CD4-positive, alpha-beta memory T cell (primary cell): ENCODE measurements at regions not wholly inside any gene's neighbourhood (a gene's known extent, or its start where the extent isn't known, plus 50 kb on each side); places are given as distances from the start of the nearest gene placed in this dataset.
"Not testable (repeated sequence)": the region's sequence is repeated elsewhere in the genome, so short reads cannot be mapped to it uniquely, and the experiment has no call there.

ENCODE experiments used
- CTCF ChIA-PET: fragments of 350-600 bp; sonication (Branson Sonifier 250); formaldehyde crosslinking; loops from one replicate; lab custom pipeline; 2021; ENCODE audit warnings: inconsistent platforms; ENCODE audit not compliant: partially characterized antibody; lab: Charles Lee
- POLR2A ChIA-PET: fragments of 350-600 bp; sonication (Branson Sonifier 250); formaldehyde crosslinking; loops from one replicate; lab custom pipeline; 2021; ENCODE audit not compliant: partially characterized antibody; lab: Charles Lee
- DNase-seq, 5 donors: peaks; one replicate each; pipeline versions ENCODE4 v3.0.0 to v3.0.0-alpha.2; 2020 to 2022; ENCODE audit warnings: mixed read lengths in 1 of 5
- H3K27ac ChIP-seq: one replicate; pipeline ENCODE4 v1.7.0; 2013; ENCODE audit warnings: low read depth, low read length
- H3K27me3 ChIP-seq: 2 replicates; pipeline ENCODE4 v1.7.0; 2013; ENCODE audit warnings: mild to moderate bottlenecking, low read length, moderate library complexity; ENCODE audit not compliant: insufficient read depth
- H3K36me3 ChIP-seq: 2 replicates; pipeline ENCODE4 v1.7.0; 2013; ENCODE audit warnings: mild to moderate bottlenecking, low read length, moderate library complexity; ENCODE audit not compliant: insufficient read depth
- H3K4me1 ChIP-seq: 2 replicates; pipeline ENCODE4 v1.7.0; 2013; ENCODE audit warnings: mild to moderate bottlenecking, low read length, moderate library complexity; ENCODE audit not compliant: insufficient read depth
- H3K4me3 ChIP-seq, 2 donors: one replicate each; pipeline ENCODE4 v1.7.0; 2013; ENCODE audit warnings: low read length in 2 of 2, mild to moderate bottlenecking in 1 of 2
- H3K9me3 ChIP-seq, 2 donors: one replicate each; pipeline ENCODE4 v1.7.0; 2013; ENCODE audit warnings: low read length in 2 of 2, control low read depth in 1 of 2; ENCODE audit not compliant: control insufficient read depth in 1 of 2
- H3K27ac Mint-ChIP-seq, 7 donors: one replicate each; pipeline ENCODE4 v1.8.0; 2020 to 2021; ENCODE audit warnings: mixed read lengths in 7 of 7, mild to moderate bottlenecking in 6 of 7, inconsistent platforms in 3 of 7, moderate library complexity in 3 of 7
- H3K27me3 Mint-ChIP-seq, 2 donors: one replicate each; pipeline ENCODE4 v1.8.0; 2020 to 2021; ENCODE audit warnings: mixed read lengths in 2 of 2
- H3K36me3 Mint-ChIP-seq, 2 donors: one replicate each; pipeline ENCODE4 v1.8.0; 2020 to 2021; ENCODE audit warnings: mixed read lengths in 2 of 2, inconsistent platforms in 1 of 2, mild to moderate bottlenecking in 1 of 2
- H3K4me1 Mint-ChIP-seq, 4 donors: one replicate each; pipeline ENCODE4 v1.8.0; 2020 to 2021; ENCODE audit warnings: mixed read lengths in 4 of 4, mild to moderate bottlenecking in 1 of 4
- H3K4me3 Mint-ChIP-seq, 8 donors: one replicate each; pipeline ENCODE4 v1.8.0; 2020 to 2021; ENCODE audit warnings: mixed read lengths in 8 of 8, mild to moderate bottlenecking in 7 of 8, moderate library complexity in 6 of 8, inconsistent platforms in 3 of 8
- H3K9me3 Mint-ChIP-seq, 8 donors: one replicate each; pipeline ENCODE4 v1.8.0; 2020 to 2021; ENCODE audit warnings: mixed read lengths in 8 of 8, mild to moderate bottlenecking in 5 of 8, inconsistent platforms in 3 of 8, moderate library complexity in 1 of 8
- intact Hi-C: fragments of 100-400 bp; cut with micrococcal nuclease; formaldehyde crosslinking; loops from one replicate; pipeline ENCODE4 v1.15.1; 2023

GRCh38 chr2:196294516-196294909 lies 123.1 kb upstream of the STK17B start:
- Mint-ChIP-seq H3K9me3 (no peaks in the 10 kb centered on the region), H3K4me3 (no peak overlapping the region), H3K27me3 (no peaks in the 10 kb centered on the region), H3K27ac (no peak overlapping the region), H3K36me3 (no peaks in the 10 kb centered on the region), H3K4me1 (peaks cover 10 to 33% (median 25%) of the 10 kb centered on the region in 4 donors)
- ChIA-PET POLR2A (no interaction called here), CTCF (interaction anchor here (1.0 to 1.6 kb wide), 3 partner anchors 11 to 191 kb away, joined by 3 to 5 read pairs (median 3); no protein-coding TSS in a partner anchor)
- intact Hi-C loops: no loop called here
- H3K4me3 ChIP-seq: no peak overlapping the region
- DNase-seq: no peak
- H3K27me3 ChIP-seq: no peaks in the 10 kb centered on the region
- H3K9me3 ChIP-seq: no peaks in the 10 kb centered on the region
- no peak overlapping the region for H3K27ac ChIP-seq
- peaks cover 27% of the 10 kb centered on the region for H3K4me1 ChIP-seq
- H3K36me3 ChIP-seq: no peaks in the 10 kb centered on the region

- Mint-ChIP-seq H3K27me3 (no peaks in the 10 kb centered on the region), H3K27ac (peak overlapping the region in 1 of 7 donors; percentile 10), H3K4me1 (peaks cover 10 to 28% (median 23%) of the 10 kb centered on the region in 4 donors), H3K36me3 (no peaks in the 10 kb centered on the region), H3K9me3 (no peaks in the 10 kb centered on the region), H3K4me3 (no peak overlapping the region)
- POLR2A ChIA-PET: no interaction called here
- H3K27me3 ChIP-seq: no peaks in the 10 kb centered on the region
- intact Hi-C loops: no loop called here
- H3K4me1 ChIP-seq: peaks cover 23% of the 10 kb centered on the region
- no peak overlapping the region for H3K27ac ChIP-seq
- H3K4me3 ChIP-seq: no peak overlapping the region
- H3K36me3 ChIP-seq: no peaks in the 10 kb centered on the region
- no peak for DNase-seq
- CTCF ChIA-PET: interaction anchor here (0.9 to 1.8 kb wide), 7 partner anchors 11 to 226 kb away, joined by 3 to 5 read pairs (median 4); partner anchors contain the start of gene DNAH7
- H3K9me3 ChIP-seq: no peaks in the 10 kb centered on the region
Observed at GRCh38 chr2:196295005-196295404, 123.6 kb upstream of the STK17B start.

GRCh38 chr2:196298106-196298723 lies 126.8 kb upstream of the STK17B start:
- H3K9me3 ChIP-seq, intact Hi-C loops, H3K9me3 Mint-ChIP-seq, POLR2A ChIA-PET, H3K27me3 Mint-ChIP-seq, H3K27me3 ChIP-seq, H3K27ac ChIP-seq, H3K4me1 Mint-ChIP-seq, H3K36me3 ChIP-seq, H3K4me1 ChIP-seq, H3K27ac Mint-ChIP-seq, H3K4me3 ChIP-seq, H3K4me3 Mint-ChIP-seq, H3K36me3 Mint-ChIP-seq, DNase-seq: not testable (repeated sequence)
- CTCF ChIA-PET: interaction anchor here (0.9 to 1.6 kb wide), 8 partner anchors 8 to 220 kb away, joined by 3 to 9 read pairs (median 4); no protein-coding TSS in a partner anchor

DNA sequence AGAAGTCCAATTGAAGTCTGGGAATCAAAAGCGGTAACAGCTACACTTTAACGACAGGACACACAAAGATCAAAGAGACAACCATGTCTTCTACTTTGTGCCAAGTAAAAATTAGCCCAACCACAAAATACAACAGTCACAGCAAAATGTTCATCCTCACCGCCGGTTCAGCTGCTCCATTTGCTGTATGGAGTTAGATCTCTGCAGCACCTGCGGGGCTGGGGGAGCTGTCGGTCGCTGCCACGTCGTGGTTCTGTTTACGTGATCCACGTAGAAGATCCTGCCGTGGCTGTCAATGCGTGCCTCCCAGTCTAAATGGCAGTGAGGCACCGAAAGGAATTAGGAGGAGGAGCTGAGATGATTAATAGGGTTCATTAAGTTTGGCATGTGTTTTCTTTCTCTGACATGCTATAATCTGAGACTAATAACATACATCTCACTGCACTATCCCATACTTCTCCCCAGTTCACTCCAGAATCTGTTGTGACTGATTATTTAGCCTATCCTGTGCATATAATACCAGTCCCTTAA lies 136.5 kb upstream of the STK17B start:
- no peaks in the 10 kb centered on the region for H3K27me3 ChIP-seq
- no peaks in the 10 kb centered on the region for H3K9me3 Mint-ChIP-seq
- no peak overlapping the region for H3K4me3 Mint-ChIP-seq
- H3K36me3 ChIP-seq: no peaks in the 10 kb centered on the region
- H3K27ac Mint-ChIP-seq: no peak overlapping the region
- H3K27me3 Mint-ChIP-seq: peaks cover 0 to 2% of the 10 kb centered on the region in 2 donors
- H3K4me3 ChIP-seq: no peak overlapping the region
- H3K27ac ChIP-seq: no peak overlapping the region
- no peaks in the 10 kb centered on the region for H3K36me3 Mint-ChIP-seq
- DNase-seq: no peak
- H3K4me1 Mint-ChIP-seq: peaks cover 0 to 1% (median 0%) of the 10 kb centered on the region in 4 donors
- no peaks in the 10 kb centered on the region for H3K9me3 ChIP-seq
- H3K4me1 ChIP-seq: no peaks in the 10 kb centered on the region
- CTCF ChIA-PET: interaction anchor here (0.6 to 1.2 kb wide), 2 partner anchors 10 to 30 kb away, joined by 3 read pairs; no protein-coding TSS in a partner anchor
- intact Hi-C loops: no loop called here
- POLR2A ChIA-PET: no interaction called here

GRCh38 chr2:196309691-196310090 lies 138.3 kb upstream of the STK17B start:
- Histone ChIP-seq H3K9me3 (no peaks in the 10 kb centered on the region), H3K36me3 (no peaks in the 10 kb centered on the region), H3K4me3 (no peak overlapping the region), H3K4me1 (no peaks in the 10 kb centered on the region), H3K27ac (no peak overlapping the region), H3K27me3 (no peaks in the 10 kb centered on the region)
- intact Hi-C loops: no loop called here
- ChIA-PET CTCF (no interaction called here), POLR2A (no interaction called here)
- no peak for DNase-seq
- Mint-ChIP-seq H3K9me3 (no peaks in the 10 kb centered on the region), H3K36me3 (no peaks in the 10 kb centered on the region), H3K27me3 (peaks cover 0 to 2% of the 10 kb centered on the region in 2 donors), H3K4me3 (no peak overlapping the region), H3K27ac (no peak overlapping the region), H3K4me1 (peaks cover 0 to 1% (median 0%) of the 10 kb centered on the region in 4 donors)

GRCh38 chr2:196314157-196314556 lies 142.8 kb upstream of the STK17B start:
- Mint-ChIP-seq H3K27me3 (no peaks in the 10 kb centered on the region), H3K36me3 (no peaks in the 10 kb centered on the region), H3K27ac (peak overlapping the region in 1 of 7 donors; percentile 2), H3K4me1 (peaks cover 0 to 1% (median 0%) of the 10 kb centered on the region in 4 donors), H3K4me3 (no peak overlapping the region), H3K9me3 (no peaks in the 10 kb centered on the region)
- no peaks in the 10 kb centered on the region for H3K36me3 ChIP-seq
- no peak overlapping the region for H3K4me3 ChIP-seq
- DNase-seq: no peak
- no peaks in the 10 kb centered on the region for H3K27me3 ChIP-seq
- no peak overlapping the region for H3K27ac ChIP-seq
- H3K4me1 ChIP-seq: no peaks in the 10 kb centered on the region
- POLR2A ChIA-PET: no interaction called here
- no peaks in the 10 kb centered on the region for H3K9me3 ChIP-seq
- CTCF ChIA-PET: interaction anchor here (1.4 to 1.5 kb wide), 2 partner anchors 15 to 247 kb away, joined by 3 read pairs; no protein-coding TSS in a partner anchor
- intact Hi-C loops: no loop called here

DNA sequence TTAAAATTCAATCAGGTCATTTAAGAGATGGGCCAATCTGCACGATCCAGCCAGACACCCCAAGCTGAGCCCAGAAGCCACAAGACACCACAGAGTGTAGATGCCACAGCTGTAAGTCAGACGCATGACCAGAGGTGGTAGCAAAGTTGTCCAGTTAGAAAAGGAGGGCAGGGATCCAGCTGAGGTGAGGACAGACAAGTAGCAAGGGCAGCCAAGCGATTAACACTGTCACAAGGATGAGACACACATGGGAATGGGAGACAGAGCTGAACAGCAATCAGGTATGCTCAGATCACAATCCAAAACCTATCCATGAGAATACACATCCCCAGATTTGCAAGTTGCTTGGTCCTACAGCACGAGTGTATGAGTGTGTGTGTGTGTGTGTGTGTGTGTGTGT lies 143.4 kb upstream of the STK17B start:
- H3K27me3 ChIP-seq: no peaks in the 10 kb centered on the region
- no peaks in the 10 kb centered on the region for H3K27me3 Mint-ChIP-seq
- no peaks in the 10 kb centered on the region for H3K9me3 ChIP-seq
- H3K36me3 Mint-ChIP-seq: no peaks in the 10 kb centered on the region
- H3K9me3 Mint-ChIP-seq: no peaks in the 10 kb centered on the region
- no peak overlapping the region for H3K4me3 Mint-ChIP-seq
- CTCF ChIA-PET: interaction anchor here (1.5 kb wide), 1 partner anchor 247 kb away, joined by 3 read pairs; no protein-coding TSS in a partner anchor
- no peaks in the 10 kb centered on the region for H3K36me3 ChIP-seq
- intact Hi-C loops: no loop called here
- H3K4me3 ChIP-seq: no peak overlapping the region
- peaks cover 0 to 1% (median 0%) of the 10 kb centered on the region in 4 donors for H3K4me1 Mint-ChIP-seq
- H3K4me1 ChIP-seq: no peaks in the 10 kb centered on the region
- H3K27ac ChIP-seq: no peak overlapping the region
- DNase-seq: no peak
- POLR2A ChIA-PET: no interaction called here
- H3K27ac Mint-ChIP-seq: no peak overlapping the region
